GM18870 (cell line): ENCODE measurements at regions not wholly inside any gene's neighbourhood (a gene's known extent, or its start where the extent isn't known, plus 50 kb on each side); places are given as distances from the start of the nearest gene placed in this dataset.
"Not testable (repeated sequence)": the region's sequence is repeated elsewhere in the genome, so short reads cannot be mapped to it uniquely, and the experiment has no call there.

Source experiments
- ATAC-seq: cut with Tn5 transposase; IDR thresholded peaks from one replicate; pipeline ENCODE4 v1.9.1; 2021; ENCODE audit warnings: moderate library complexity; ENCODE audit not compliant: unreplicated experiment

GRCh38 chr20:57987659-57988058 lies 240.8 kb downstream of the ANKRD60 start:
- ATAC-seq = no peak

- ATAC-seq = no peak
Observed at GRCh38 chr20:57986666-57987065, 241.8 kb downstream of the ANKRD60 start.

GRCh38 chr20:57985278-57985677 lies 243.2 kb downstream of the ANKRD60 start:
- no peak for ATAC-seq

- no peak for ATAC-seq
Observed at GRCh38 chr20:57983082-57983481, 245.4 kb downstream of the ANKRD60 start.

- no peak for ATAC-seq
Observed at GRCh38 chr20:57980506-57980905, 247.9 kb downstream of the ANKRD60 start.

- no peak for ATAC-seq
Observed at GRCh38 chr20:57977569-57977968, 250.9 kb downstream of the ANKRD60 start.

GRCh38 chr20:57977141-57977540 lies 251.3 kb downstream of the ANKRD60 start:
- ATAC-seq = no peak

- ATAC-seq = no peak
Observed at GRCh38 chr20:57974863-57975262, 253.6 kb downstream of the ANKRD60 start.

GRCh38 chr20:57973886-57974285 lies 254.6 kb downstream of the ANKRD60 start:
- ATAC-seq = no peak

- ATAC-seq = not testable (repeated sequence)
Observed at GRCh38 chr20:57971583-57971982, 256.9 kb downstream of the ANKRD60 start.

GRCh38 chr20:57970856-57971255 lies 257.6 kb downstream of the ANKRD60 start:
- no peak for ATAC-seq

- no peak for ATAC-seq
Observed at GRCh38 chr20:57970116-57970515, 258.3 kb downstream of the ANKRD60 start.

- no peak for ATAC-seq
Observed at GRCh38 chr20:57968120-57968519, 258.3 kb upstream of the PMEPA1 start.

- no peak for ATAC-seq
Observed at GRCh38 chr20:57967364-57967763, 257.5 kb upstream of the PMEPA1 start.

GRCh38 chr20:57966620-57967019 lies 256.8 kb upstream of the PMEPA1 start:
- no peak for ATAC-seq

GRCh38 chr20:57965441-57965840 lies 255.6 kb upstream of the PMEPA1 start:
- ATAC-seq = no peak

GRCh38 chr20:57964011-57964862 lies 254.4 kb upstream of the PMEPA1 start:
- ATAC-seq = no peak

- ATAC-seq = no peak
Observed at GRCh38 chr20:57960803-57961575, 251.2 kb upstream of the PMEPA1 start.

- no peak for ATAC-seq
Observed at GRCh38 chr20:57959589-57959988, 249.8 kb upstream of the PMEPA1 start.

GRCh38 chr20:57959018-57959417 lies 249.2 kb upstream of the PMEPA1 start:
- ATAC-seq = no peak

GRCh38 chr20:57958050-57958420 lies 248.2 kb upstream of the PMEPA1 start:
- no peak for ATAC-seq

- ATAC-seq = no peak
Observed at GRCh38 chr20:57957411-57958049, 247.7 kb upstream of the PMEPA1 start.
